NCI-H2081 (cell line): ENCODE measurements at regions not wholly inside any gene's neighbourhood (a gene's known extent, or its start where the extent isn't known, plus 50 kb on each side); places are given as distances from the start of the nearest gene placed in this dataset.
"Not testable (repeated sequence)": the region's sequence is repeated elsewhere in the genome, so short reads cannot be mapped to it uniquely, and the experiment has no call there.

Experiments used
- DNase-seq, 2 experiments: peaks; one replicate each; lab custom pipeline; 2025; lab: John Stamatoyannopoulos, UW

DNA sequence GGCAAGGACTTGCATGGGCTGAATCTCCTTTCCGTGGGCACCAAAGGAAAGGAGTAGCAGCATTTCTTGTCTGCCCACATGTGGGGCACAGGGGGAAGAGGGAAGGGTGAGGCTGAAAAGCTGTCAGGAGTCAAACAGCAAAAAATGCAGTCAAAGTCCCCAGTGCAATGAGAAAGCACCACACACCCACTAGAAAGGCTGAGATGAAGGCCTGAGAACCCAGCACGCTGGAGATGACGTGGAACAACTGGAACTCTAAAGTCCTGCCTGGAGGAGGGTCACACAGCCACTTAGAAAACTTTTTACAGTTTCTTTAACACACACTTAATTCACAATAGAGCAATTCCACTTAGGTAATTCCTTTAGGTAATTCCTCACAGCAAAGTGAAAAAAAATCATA lies 94.6 kb upstream of the IGFBPL1 start:
- no peak for DNase-seq

DNA sequence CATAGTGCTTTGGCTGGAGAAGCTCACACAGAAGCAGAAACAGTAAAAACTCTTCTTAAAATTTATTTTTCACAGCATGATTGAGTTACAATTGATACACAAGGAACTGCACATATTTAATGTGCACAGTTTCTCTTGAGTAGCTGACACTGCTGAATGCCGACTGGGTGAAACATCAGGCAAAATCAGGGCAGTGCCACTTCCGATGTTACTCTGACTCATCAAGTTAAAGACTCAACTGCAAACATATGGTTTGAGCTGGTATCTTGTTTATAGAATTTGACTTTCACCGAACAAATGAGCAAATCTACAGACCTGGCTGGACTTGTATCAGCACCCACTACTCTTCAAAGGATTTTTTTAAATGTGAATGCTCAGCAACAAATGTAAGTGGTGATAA lies 92.0 kb upstream of the IGFBPL1 start:
- DNase-seq = peak in 1 of 2 experiments; percentile 10

DNA sequence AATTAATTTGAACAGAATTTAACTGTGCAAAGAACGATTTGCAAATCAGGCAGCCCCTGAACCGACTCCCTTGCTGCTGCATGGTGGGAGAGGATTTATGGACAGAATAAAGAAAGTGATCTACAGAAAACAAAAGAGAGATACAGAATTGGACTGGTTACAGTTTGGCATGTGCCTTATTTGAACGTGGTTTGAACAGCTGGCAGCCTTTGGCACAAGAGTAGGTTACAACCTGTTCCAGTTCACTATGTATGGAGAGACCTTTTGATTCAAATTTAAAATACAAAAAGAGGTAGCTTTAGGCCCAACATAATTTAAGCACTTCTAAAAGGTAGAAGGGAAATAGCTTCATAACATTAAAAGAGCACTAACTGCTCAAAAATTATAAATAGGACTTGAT lies 90.8 kb upstream of the IGFBPL1 start:
- DNase-seq = peak; percentile 49 to 84

DNA sequence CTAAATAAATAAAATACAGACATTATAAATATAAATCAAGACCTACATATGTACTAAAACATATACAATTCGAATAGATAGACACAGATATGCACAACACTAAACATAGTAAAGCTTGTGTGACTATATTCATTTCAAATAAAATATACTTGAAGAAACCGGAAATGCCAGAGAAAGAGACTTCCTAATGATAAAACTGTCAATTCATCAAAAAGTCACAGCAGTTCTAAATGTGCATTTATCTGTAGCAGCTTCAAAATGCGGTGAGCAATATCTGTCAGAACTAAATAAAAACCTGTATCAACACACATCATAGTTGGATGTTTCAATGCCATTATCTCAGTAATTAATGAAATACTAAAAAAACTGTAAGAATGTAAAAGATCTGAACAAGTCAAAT lies 86.1 kb upstream of the IGFBPL1 start:
- not testable (repeated sequence) for DNase-seq

DNA sequence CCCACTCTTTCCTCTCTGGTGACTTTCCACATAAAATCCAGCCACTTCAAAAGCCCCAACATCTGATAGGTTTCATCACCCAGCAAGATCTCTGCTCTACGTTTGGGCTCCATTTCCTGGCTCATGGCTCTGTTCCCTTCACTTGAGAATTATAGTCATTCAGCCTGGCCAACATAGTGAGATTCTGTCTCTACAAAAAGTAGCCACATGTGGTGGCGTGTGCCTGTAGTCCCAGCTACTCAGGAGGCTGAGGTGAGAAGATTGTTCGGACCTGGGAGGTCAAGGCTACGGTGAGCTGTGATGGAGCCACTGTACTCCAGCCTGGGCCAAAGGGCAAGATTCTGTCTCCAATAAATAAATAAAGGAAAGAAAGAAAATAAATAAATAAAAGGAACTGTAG lies 83.3 kb upstream of the IGFBPL1 start:
- DNase-seq = no peak

DNA sequence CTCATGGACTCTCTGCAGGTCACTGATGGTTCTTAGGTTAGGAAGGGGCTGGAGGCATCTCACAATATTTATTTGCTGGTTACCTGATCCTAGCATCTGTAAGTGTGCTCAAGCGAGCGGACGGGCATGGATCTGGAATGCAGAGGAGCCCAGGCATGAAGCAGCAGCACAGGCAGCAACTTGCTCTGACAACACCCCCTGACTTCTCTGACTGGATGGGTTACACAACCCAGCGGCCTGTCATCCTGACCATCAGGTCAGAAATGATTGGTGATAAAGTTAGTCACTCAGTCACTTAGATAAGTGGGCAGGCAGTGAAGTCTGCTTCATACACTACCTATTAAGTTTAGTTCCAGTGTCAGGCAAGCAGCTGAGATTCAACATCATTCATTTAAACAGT lies 75.9 kb upstream of the IGFBPL1 start:
- DNase-seq = not testable (repeated sequence)

DNA sequence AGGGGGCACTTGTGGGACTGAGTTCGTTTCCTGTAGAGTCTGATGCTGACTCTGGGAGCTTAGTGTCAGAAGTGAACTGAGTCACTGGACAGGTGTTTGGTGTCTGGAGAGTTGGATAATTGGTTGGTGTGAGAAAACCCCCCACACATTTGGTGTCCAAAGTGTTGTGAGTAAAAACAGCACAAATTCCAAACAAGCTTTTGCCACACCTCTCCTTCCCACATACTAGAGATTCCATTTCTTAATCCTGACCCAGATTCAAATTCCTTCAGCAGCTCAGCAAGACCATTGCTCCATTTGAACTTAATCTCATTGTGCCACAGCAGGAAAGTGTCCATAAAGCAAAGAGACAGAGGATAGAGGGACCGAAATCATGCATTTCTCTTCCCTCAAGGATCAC lies 74.3 kb upstream of the IGFBPL1 start:
- not testable (repeated sequence) for DNase-seq

DNA sequence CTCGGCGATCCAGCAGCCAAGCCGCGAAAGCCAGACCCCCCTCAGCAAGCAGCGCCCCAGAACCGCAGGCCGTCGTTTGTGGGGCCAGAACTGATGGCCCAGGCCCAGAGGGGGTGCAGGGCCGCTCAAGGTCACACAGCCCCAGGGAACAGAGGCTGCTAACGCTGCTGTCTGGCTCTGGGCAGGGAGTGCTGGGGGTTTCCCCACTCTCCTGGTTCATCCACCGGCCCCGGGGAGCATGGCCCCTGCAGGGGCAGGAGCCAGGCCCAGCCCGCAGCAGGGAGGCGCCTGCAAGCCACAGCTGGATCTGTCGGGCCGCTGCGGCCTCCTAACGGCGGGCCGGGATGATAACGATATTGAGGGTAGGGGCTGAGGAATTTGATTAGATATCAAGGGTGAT lies 64.8 kb upstream of the IGFBPL1 start:
- no peak for DNase-seq

DNA sequence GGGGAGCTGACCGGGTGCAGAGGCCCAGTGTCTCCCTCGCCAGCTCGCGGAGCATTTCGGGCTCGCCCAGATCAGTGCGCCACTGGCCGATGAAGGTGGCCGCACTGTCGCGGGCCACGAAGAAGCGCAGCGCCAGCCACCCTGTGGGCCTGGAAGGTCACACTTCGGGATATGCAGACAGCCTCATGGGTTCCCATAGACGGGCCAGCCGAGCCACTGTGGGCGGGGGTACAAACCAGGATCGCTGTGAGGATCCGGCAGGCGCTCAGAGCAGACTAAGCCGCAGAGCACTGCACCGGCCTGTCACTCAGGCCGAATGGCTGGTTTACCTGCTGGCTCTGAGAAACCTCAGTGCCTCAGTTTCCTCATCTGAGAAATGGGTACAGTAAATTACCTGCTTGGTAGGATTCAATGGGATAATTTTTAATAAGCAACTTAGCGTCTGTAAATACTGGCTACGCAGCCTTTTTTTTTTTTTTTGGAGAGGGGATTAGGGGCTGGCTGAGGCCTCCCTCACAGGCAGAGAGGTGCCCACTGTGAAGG lies 64.0 kb upstream of the IGFBPL1 start:
- DNase-seq = no peak

DNA sequence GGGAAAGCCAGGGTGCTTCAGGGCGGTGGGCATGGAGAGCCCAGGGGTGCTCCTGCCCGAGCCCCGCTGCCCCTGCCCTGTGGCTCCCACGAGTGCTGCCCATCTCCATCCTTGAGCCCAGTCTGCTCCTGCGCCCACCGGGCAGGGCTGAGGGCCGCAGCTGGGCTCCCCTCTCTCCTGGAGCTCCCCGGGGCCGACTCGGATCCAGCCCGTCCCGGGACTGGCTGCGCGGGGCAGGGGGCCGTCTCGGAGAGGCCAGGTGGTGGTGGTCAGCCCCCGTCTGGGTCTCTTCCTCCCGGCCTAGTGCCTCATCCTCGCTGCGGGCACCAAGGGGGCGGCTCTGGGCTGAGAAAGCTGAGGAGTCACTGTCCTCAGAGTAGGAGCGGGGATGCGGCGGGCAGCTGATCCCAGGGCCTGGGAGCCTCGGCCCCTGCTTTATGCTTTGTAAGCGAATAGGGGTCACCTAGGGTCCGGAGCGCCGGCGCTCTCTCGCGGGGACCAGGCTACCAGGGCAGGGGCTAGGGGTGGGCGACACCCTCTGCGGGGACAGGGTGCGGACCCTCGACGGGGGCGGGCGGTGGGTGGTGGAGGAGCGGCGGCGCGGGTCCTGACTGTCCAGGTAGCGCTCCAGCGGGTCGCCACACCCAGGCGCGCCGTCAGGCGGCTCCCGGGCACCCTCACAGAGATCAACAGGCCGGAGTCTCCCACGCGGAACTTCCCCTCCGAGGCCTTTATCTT lies 63.3 kb upstream of the IGFBPL1 start:
- not testable (repeated sequence) for DNase-seq

DNA sequence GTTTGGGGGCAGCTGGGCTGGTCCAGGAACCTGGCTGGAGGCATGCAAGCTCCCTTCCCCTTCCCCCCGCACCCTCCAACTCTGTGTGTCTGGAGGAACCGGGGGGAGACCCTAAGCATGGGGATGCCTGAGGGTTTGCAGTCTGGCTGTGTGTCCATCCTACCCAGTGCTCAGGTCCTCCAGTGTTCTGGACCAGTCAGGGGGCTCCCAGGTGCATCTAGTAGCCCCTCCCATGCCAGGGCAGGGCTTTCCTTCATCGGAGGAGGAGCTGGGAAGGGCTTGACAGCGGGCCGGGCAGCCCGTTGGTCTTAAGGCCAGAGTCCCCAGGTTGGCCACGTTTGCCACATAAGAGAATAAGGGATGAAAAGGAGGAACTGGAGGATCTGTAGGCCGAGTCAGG lies 62.6 kb upstream of the IGFBPL1 start:
- no peak for DNase-seq

DNA sequence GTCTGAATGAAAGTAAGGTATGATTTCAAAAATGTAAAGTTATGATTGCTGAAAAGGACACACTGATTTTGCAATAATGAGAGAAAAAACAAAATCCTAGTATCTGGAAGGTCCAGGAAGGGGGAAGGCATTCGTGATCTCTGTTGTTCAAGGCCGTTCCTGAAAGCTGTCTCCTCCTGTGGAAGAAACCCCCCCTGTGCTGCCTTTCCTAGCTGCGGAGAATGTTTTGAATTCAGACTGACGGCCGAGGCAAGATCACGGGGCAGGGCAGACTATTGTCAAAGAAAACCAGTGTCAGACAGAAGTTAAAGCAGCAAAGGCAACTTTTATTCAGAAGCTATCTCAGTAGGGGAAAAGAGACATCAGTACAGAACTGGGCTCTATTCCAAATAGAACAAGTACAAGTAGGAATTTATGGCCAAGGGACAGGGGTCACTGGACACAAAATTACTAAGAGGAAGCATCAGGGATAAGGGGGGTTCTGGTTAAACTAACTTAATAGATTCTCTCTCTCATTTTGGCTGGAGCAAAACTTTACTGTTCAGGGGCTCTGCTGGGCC lies 61.9 kb upstream of the IGFBPL1 start:
- DNase-seq = no peak

DNA sequence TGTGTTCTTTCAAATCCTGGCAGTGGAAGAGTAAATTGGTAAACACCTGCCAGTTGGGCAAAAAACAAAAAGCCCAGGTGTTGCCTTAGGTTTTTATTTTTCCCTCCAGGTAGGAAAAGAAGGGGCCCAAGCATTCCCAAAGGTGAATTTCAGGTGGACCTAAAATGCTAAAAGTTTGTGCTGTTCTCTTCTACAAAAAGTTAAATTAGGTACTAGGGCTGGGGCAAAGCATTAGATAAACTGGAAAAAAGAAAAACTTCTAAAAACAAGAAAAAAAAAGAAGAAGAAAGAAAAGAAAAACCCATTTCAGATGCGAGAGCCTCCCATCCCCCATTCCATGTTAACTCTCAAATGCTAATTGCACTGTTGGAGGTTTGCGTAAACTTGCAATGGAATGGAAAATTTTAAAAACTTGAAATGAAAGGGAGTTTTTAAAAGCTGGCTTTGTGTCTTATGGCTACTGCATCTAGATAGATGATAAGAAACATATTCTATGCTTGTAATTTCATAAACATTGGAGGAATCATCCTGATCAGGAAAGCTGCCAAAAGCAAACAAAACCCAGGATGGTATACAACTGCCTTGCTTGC lies 59.9 kb upstream of the IGFBPL1 start:
- not testable (repeated sequence) for DNase-seq

DNA sequence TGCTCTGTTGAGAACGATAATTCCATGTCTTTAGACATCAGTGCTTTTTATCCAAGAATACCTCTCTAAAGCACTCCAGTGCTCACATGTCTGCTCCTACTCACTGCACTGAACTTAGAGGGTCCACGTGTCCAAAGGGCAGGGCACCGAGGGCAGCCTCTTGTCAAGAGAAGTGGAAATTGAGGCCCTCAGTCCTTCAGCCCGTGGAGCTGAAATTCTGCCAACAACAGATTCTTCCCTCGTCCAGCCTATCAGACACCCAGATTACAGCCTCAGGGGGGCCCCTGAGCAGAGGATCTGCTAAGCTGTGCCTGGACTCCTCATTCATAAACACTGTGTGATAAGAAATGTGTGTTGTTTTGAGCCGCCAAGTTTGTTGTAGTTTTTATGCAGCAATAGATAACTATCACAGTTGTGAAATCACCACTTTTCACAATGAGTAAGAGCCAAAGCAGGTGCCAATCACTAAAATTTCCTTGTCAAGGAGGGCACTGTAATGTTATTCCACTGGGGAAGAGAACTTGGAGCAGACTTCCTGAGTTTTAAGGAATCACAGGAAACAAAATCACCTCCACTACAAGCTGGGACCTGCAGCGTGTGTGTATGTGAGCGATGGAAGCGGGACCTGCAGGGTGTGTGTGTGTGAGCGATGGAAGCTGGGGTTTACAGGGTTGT lies 58.8 kb upstream of the IGFBPL1 start:
- no peak for DNase-seq

DNA sequence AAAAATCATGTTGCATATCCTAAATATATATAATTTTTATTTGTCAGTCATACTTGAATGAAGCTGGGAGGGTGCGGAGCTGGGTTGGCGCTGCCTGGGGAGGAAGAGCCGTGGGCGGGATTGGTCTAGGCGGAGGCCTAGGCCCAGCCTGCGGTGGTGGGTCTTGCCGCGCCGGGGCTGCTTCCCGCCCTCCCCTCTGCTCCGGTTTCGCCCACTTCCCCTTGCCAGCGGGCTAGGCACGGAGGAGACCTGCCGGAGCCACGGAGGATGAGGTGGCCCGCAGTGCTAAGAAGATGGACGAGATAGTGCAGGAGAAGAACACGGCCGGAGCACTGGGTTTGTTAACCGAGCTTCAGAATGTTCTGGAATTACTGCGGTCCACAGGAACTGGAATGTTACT lies 54.0 kb upstream of the IGFBPL1 start:
- DNase-seq = no peak

DNA sequence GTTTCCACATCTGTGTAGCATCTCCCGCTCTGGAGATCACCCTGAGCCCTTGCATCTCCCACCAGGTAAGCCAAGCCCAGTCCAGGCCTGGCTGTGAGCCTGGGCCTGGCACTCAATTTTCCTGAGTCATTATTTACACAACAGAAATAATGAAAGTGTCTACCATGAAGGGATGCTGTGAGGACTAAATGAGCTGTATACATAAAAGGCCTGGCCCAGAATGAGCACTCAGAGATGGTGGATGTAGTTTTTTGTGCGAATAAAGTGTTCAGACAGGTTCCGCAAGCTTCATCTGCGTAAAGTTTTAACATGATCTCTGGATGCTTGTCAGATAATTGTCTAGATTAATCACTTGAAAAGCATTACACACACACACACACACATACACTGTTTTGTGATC lies 50.2 kb upstream of the IGFBPL1 start:
- peak; percentile 65 to 91 for DNase-seq
